HG02938 (cell line): ENCODE measurements at regions not wholly inside any gene's neighbourhood (a gene's known extent, or its start where the extent isn't known, plus 50 kb on each side); places are given as distances from the start of the nearest gene placed in this dataset.

Experiments
- ATAC-seq: cut with Tn5 transposase; IDR thresholded peaks from one replicate; pipeline ENCODE4 v1.9.1; 2021; ENCODE audit warnings: mild to moderate bottlenecking, moderate library complexity; ENCODE audit not compliant: unreplicated experiment

- no peak for ATAC-seq
These were observed 1152.3 kb downstream of the BCL11B start for GRCh38 chr14:98119739-98120138.

- ATAC-seq: no peak
These were observed 1151.0 kb downstream of the BCL11B start for GRCh38 chr14:98120831-98121464.

GRCh38 chr14:98122527-98122926 lies 1149.5 kb downstream of the BCL11B start:
- ATAC-seq: no peak

GRCh38 chr14:98130691-98131090 lies 1141.3 kb downstream of the BCL11B start:
- ATAC-seq: no peak

- ATAC-seq: no peak
These were observed 1140.6 kb downstream of the BCL11B start for GRCh38 chr14:98131406-98131805.

GRCh38 chr14:98133806-98134205 lies 1138.2 kb downstream of the BCL11B start:
- no peak for ATAC-seq

GRCh38 chr14:98136012-98136789 lies 1135.8 kb downstream of the BCL11B start:
- ATAC-seq: no peak

- ATAC-seq: no peak
These were observed 1134.6 kb downstream of the BCL11B start for GRCh38 chr14:98137131-98138025.

- ATAC-seq: no peak
These were observed 1133.3 kb downstream of the BCL11B start for GRCh38 chr14:98138666-98139065.

GRCh38 chr14:98140862-98141530 lies 1131.0 kb downstream of the BCL11B start:
- no peak for ATAC-seq

- no peak for ATAC-seq
These were observed 1128.4 kb downstream of the BCL11B start for GRCh38 chr14:98143566-98143965.

GRCh38 chr14:98144964-98145363 lies 1127.0 kb downstream of the BCL11B start:
- no peak for ATAC-seq

GRCh38 chr14:98146416-98146815 lies 1125.6 kb downstream of the BCL11B start:
- no peak for ATAC-seq

GRCh38 chr14:98154254-98154653 lies 1117.7 kb downstream of the BCL11B start:
- ATAC-seq: no peak

GRCh38 chr14:98156411-98156810 lies 1115.6 kb downstream of the BCL11B start:
- ATAC-seq: no peak

GRCh38 chr14:98160901-98161300 lies 1111.1 kb downstream of the BCL11B start:
- no peak for ATAC-seq

- ATAC-seq: no peak
These were observed 1110.6 kb downstream of the BCL11B start for GRCh38 chr14:98161356-98161755.

GRCh38 chr14:98162856-98163805 lies 1108.9 kb downstream of the BCL11B start:
- ATAC-seq: no peak

- no peak for ATAC-seq
These were observed 1108.1 kb downstream of the BCL11B start for GRCh38 chr14:98163873-98164272.

- no peak for ATAC-seq
These were observed 1106.0 kb downstream of the BCL11B start for GRCh38 chr14:98165976-98166375.
